ENCODE measurements at regions not wholly inside any gene's neighbourhood (a gene's known extent, or its start where the extent isn't known, plus 50 kb on each side); places are given as distances from the start of the nearest gene placed in this dataset.

GRCh38 chr15:98528046-98528725 lies 120.2 kb upstream of the IGF1R start:
- TF ChIP-seq E2F5 (CRISPR knock-in tag; IDR thresholded peaks at IDR 0.05) = no peak
- no peak for TF ChIP-seq ZNF311 (CRISPR knock-in tag; IDR thresholded peaks at IDR 0.05)
- TF ChIP-seq IRF2 (CRISPR knock-in tag; IDR thresholded peaks at IDR 0.05) = no peak
- no peak for TF ChIP-seq CXXC5 (CRISPR knock-in tag; IDR thresholded peaks at IDR 0.05)
- no peak for TF ChIP-seq TEAD4 (IDR thresholded peaks at IDR 0.05; ENCODE audit: low read length)
- TF ChIP-seq TEAD4 (CRISPR knock-in tag; IDR thresholded peaks at IDR 0.05; ENCODE audit: borderline replicate concordance) = no peak
- no peak for TF ChIP-seq KLF13 (tag; IDR thresholded peaks at IDR 0.05; ENCODE audit: borderline replicate concordance, low read depth)
- TF ChIP-seq ZNF511 (CRISPR knock-in tag; IDR thresholded peaks at IDR 0.05) = no peak
